ENCODE measurements at regions not wholly inside any gene's neighbourhood (a gene's known extent, or its start where the extent isn't known, plus 50 kb on each side); places are given as distances from the start of the nearest gene placed in this dataset.

GRCh38 chr5:164482351-164482750, 976.9 kb downstream of the MAT2B start:
- no peaks in the 10 kb centered on the region for H3K9me3 ChIP-seq (replicated peaks in 1 of 2; ENCODE audit: control insufficient read depth in 1 of 2, insufficient read depth in 1 of 2, low read length in 2 of 2)
- peaks cover 0 to 1% (median 0%) of the 10 kb centered on the region in 3 donors for H3K27me3 Mint-ChIP-seq (ENCODE audit: low read depth in 3 of 3)
- H3K4me1 ChIP-seq (ENCODE audit: control insufficient read depth in 1 of 2, insufficient read depth in 2 of 2, low read length in 2 of 2), result no peaks in the 10 kb centered on the region
- intact Hi-C loops (cut with micrococcal nuclease), result no loop called here
- TF ChIP-seq CTCF (IDR thresholded peaks at IDR 0.05), result no peak
- no peak overlapping the region for H3K4me3 ChIP-seq (replicated peaks in 1 of 3; ENCODE audit: low read depth in 2 of 3, low read length in 3 of 3)
- H3K4me1 Mint-ChIP-seq, result no peaks in the 10 kb centered on the region
- H3K27me3 ChIP-seq (ENCODE audit: control insufficient read depth in 2 of 2, insufficient read depth in 2 of 2, low read length in 2 of 2), result no peaks in the 10 kb centered on the region
- no peak overlapping the region for H3K27ac Mint-ChIP-seq
- H3K27ac ChIP-seq (ENCODE audit: low read depth in 1 of 2, low read length in 2 of 2), result no peak overlapping the region
- H3K4me3 Mint-ChIP-seq, result no peak overlapping the region
- no peak overlapping the region for H3K9ac ChIP-seq (ENCODE audit: insufficient read depth, low read length, poor library complexity, severe bottlenecking)
- no peaks in the 10 kb centered on the region for H4K20me1 ChIP-seq (ENCODE audit: insufficient read depth, low read length)
- no peak overlapping the region for H3K4me2 ChIP-seq (replicated peaks; ENCODE audit: extremely low read depth, low read length, poor library complexity, severe bottlenecking)
- H3K79me2 ChIP-seq (ENCODE audit: insufficient read depth, low read length), result no peaks in the 10 kb centered on the region
- no peaks in the 10 kb centered on the region for H3K36me3 ChIP-seq (replicated peaks in 1 of 2; ENCODE audit: control insufficient read depth in 1 of 2, insufficient read depth in 2 of 2, low read length in 2 of 2)
- no peaks in the 10 kb centered on the region for H3K36me3 Mint-ChIP-seq
- no peak overlapping the region for H2AFZ ChIP-seq (ENCODE audit: insufficient read depth, low read depth, low read length, poor library complexity, severe bottlenecking)
- H3K9me3 Mint-ChIP-seq, result peaks cover 0 to 4% (median 0%) of the 10 kb centered on the region in 7 donors
- DNase-seq, result no peak
- WGBS (ENCODE audit: insufficient coverage), result 71% methylated on average over 1 of the region's 2 CpGs

- H3K4me3 ChIP-seq (replicated peaks in 1 of 3; ENCODE audit: low read depth in 2 of 3, low read length in 3 of 3), result no peak overlapping the region
- no peaks in the 10 kb centered on the region for H3K36me3 ChIP-seq (replicated peaks in 1 of 2; ENCODE audit: control insufficient read depth in 1 of 2, insufficient read depth in 2 of 2, low read length in 2 of 2)
- no peak for TF ChIP-seq CTCF (IDR thresholded peaks at IDR 0.05)
- Mint-ChIP-seq H3K9me3 (peaks cover 0 to 6% (median 0%) of the 10 kb centered on the region in 7 donors), H3K27ac (no peak overlapping the region), H3K4me1 (no peaks in the 10 kb centered on the region), H3K36me3 (no peaks in the 10 kb centered on the region), H3K4me3 (no peak overlapping the region), H3K27me3 (ENCODE audit: low read depth in 3 of 3) (peaks cover 0 to 1% (median 0%) of the 10 kb centered on the region in 3 donors)
- H3K27me3 ChIP-seq (ENCODE audit: control insufficient read depth in 2 of 2, insufficient read depth in 2 of 2, low read length in 2 of 2), result no peaks in the 10 kb centered on the region
- H2AFZ ChIP-seq (ENCODE audit: insufficient read depth, low read depth, low read length, poor library complexity, severe bottlenecking), result no peak overlapping the region
- intact Hi-C loops (cut with micrococcal nuclease), result no loop called here
- no peaks in the 10 kb centered on the region for H3K4me1 ChIP-seq (ENCODE audit: control insufficient read depth in 1 of 2, insufficient read depth in 2 of 2, low read length in 2 of 2)
- no peaks in the 10 kb centered on the region for H4K20me1 ChIP-seq (ENCODE audit: insufficient read depth, low read length)
- H3K9ac ChIP-seq (ENCODE audit: insufficient read depth, low read length, poor library complexity, severe bottlenecking), result no peak overlapping the region
- no peak overlapping the region for H3K4me2 ChIP-seq (replicated peaks; ENCODE audit: extremely low read depth, low read length, poor library complexity, severe bottlenecking)
- H3K27ac ChIP-seq (ENCODE audit: low read depth in 1 of 2, low read length in 2 of 2), result no peak overlapping the region
- no CpG with 5 or more reads among the region's 1 CpG for WGBS (ENCODE audit: insufficient coverage)
- H3K79me2 ChIP-seq (ENCODE audit: insufficient read depth, low read length), result no peaks in the 10 kb centered on the region
- no peaks in the 10 kb centered on the region for H3K9me3 ChIP-seq (replicated peaks in 1 of 2; ENCODE audit: control insufficient read depth in 1 of 2, insufficient read depth in 1 of 2, low read length in 2 of 2)
- no peak for DNase-seq
Observed at GRCh38 chr5:164484948-164485347, 979.5 kb downstream of the MAT2B start.

Measured in CD14-positive monocyte (primary cell).